HG02981 (cell line): ENCODE measurements at regions not wholly inside any gene's neighbourhood (a gene's known extent, or its start where the extent isn't known, plus 50 kb on each side); places are given as distances from the start of the nearest gene placed in this dataset.

Source experiments
- ATAC-seq: cut with Tn5 transposase; IDR thresholded peaks from one replicate; pipeline ENCODE4 v1.9.1; 2021; ENCODE audit warnings: mild to moderate bottlenecking, moderate library complexity; ENCODE audit not compliant: unreplicated experiment

DNA sequence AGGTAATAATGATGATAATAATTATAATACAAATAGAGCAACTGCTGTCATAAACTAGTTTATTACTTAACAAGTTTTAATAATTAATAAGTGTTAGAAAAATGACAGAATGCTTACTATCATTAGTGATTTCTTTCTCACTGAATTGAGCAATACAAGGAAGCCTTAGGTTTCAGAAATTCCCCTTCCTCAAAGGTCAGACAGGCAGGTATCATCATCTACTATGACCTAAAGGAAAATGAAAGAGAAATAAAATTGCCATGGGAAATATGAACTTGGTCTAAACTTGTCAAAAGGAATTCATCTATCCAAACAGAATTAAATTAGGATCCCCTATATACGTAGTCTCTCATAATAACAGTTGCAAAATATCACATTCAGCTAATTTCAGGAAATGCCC is 56.3 kb upstream of the SLC7A11 start:
- ATAC-seq: no peak

- no peak for ATAC-seq
Measured at GRCh38 chr4:138297743-138298405, 55.7 kb upstream of the SLC7A11 start.

- ATAC-seq: no peak
Measured at GRCh38 chr4:138292321-138292720, 50.2 kb upstream of the SLC7A11 start.
